Keratinocyte (primary cell): ENCODE measurements at regions not wholly inside any gene's neighbourhood (a gene's known extent, or its start where the extent isn't known, plus 50 kb on each side); places are given as distances from the start of the nearest gene placed in this dataset.

Experiments used
- DNase-seq: peaks from one replicate; pipeline ENCODE4 v3.0.0-alpha.2; 2011; ENCODE audit warnings: low read depth, missing footprints, low spot score
- FAIRE-seq: peaks from 2 replicates; lab custom pipeline; 2011; peaks lifted over from hg19 to GRCh38; lab: Jason Lieb, UNC
- H2AFZ ChIP-seq: 2 replicates; pipeline ENCODE4 v1.6.0; 2012; ENCODE audit warnings: low read length, control low read depth, inconsistent platforms; ENCODE audit not compliant: control insufficient read depth
- H3K27ac ChIP-seq: 2 replicates; pipeline ENCODE4 v1.5.1; 2011; ENCODE audit warnings: low read length; ENCODE audit not compliant: control insufficient read depth, insufficient read depth
- H3K27me3 ChIP-seq: 3 replicates; pipeline ENCODE4 v1.6.0; 2011; ENCODE audit warnings: low read length; ENCODE audit not compliant: control insufficient read depth, insufficient read depth; ENCODE audit errors: extremely low read depth
- H3K36me3 ChIP-seq, 2 experiments: 2 replicates in 1 of 2; 3 replicates in 1 of 2; pipeline ENCODE4 v1.5.1; 2011; ENCODE audit warnings: low read length in 2 of 2, mild to moderate bottlenecking in 1 of 2; ENCODE audit not compliant: control insufficient read depth in 2 of 2, insufficient read depth in 2 of 2; ENCODE audit errors: extremely low read depth in 1 of 2
- H3K4me1 ChIP-seq: 3 replicates; pipeline ENCODE4 v1.5.1; 2011; ENCODE audit warnings: low read length; ENCODE audit not compliant: control insufficient read depth, insufficient read depth; ENCODE audit errors: extremely low read depth
- H3K4me2 ChIP-seq: 3 replicates; pipeline ENCODE4 v1.6.0; 2011; ENCODE audit warnings: low read depth, low read length; ENCODE audit not compliant: control insufficient read depth, insufficient read depth; ENCODE audit errors: extremely low read depth
- H3K4me3 ChIP-seq, 3 experiments: fragments of 200-600 bp in 1 of 3; sonication (generic) in 1 of 3; 2 replicates in 2 of 3; 3 replicates in 1 of 3; pipeline ENCODE4 v1.5.1; 2011 to 2016; ENCODE audit warnings: low read length in 3 of 3, mild to moderate bottlenecking in 3 of 3, control low read depth in 2 of 3, inconsistent platforms in 1 of 3, low read depth in 1 of 3, mixed read lengths in 1 of 3, mixed run types in 1 of 3, moderate library complexity in 1 of 3; ENCODE audit not compliant: control insufficient read depth in 2 of 3, insufficient read depth in 2 of 3; ENCODE audit errors: extremely low read depth in 1 of 3
- H3K79me2 ChIP-seq: 2 replicates; pipeline ENCODE4 v1.6.0; 2012; ENCODE audit warnings: low read length; ENCODE audit not compliant: control insufficient read depth, insufficient read depth
- H3K9ac ChIP-seq: 3 replicates; pipeline ENCODE4 v1.6.0; 2011; ENCODE audit warnings: low read length; ENCODE audit not compliant: control insufficient read depth, insufficient read depth; ENCODE audit errors: extremely low read depth
- H3K9me1 ChIP-seq: 3 replicates; pipeline ENCODE4 v1.6.0; 2011; ENCODE audit warnings: low read length; ENCODE audit not compliant: control insufficient read depth, insufficient read depth; ENCODE audit errors: extremely low read depth
- H3K9me3 ChIP-seq: 2 replicates; pipeline ENCODE4 v1.5.1; 2012; ENCODE audit warnings: low read depth, low read length; ENCODE audit not compliant: control insufficient read depth
- H4K20me1 ChIP-seq: 3 replicates; pipeline ENCODE4 v1.6.0; 2011; ENCODE audit warnings: low read length; ENCODE audit not compliant: control insufficient read depth, insufficient read depth; ENCODE audit errors: extremely low read depth
- CTCF ChIP-seq, 3 experiments: IDR thresholded peaks in 1 of 3; conservative IDR thresholded peaks in 1 of 3; optimal IDR thresholded peaks in 1 of 3; 2 replicates in 2 of 3; 3 replicates in 1 of 3; pipeline versions ENCODE3 to v1.5.1; 2011; ENCODE audit warnings: low read length in 3 of 3, mild to moderate bottlenecking in 3 of 3, moderate library complexity in 2 of 3, control low read depth in 1 of 3, inconsistent platforms in 1 of 3; ENCODE audit not compliant: insufficient read depth in 2 of 3; ENCODE audit errors: extremely low read depth in 1 of 3
- EZH2 ChIP-seq: IDR thresholded peaks from one replicate; pipeline ENCODE4 v1.6.1; 2012; ENCODE audit warnings: inconsistent platforms, mild to moderate bottlenecking, low read length, moderate library complexity
- dilution Hi-C: fragments of 300-500 bp; cut with MboI; formaldehyde crosslinking; loops from one replicate; pipeline ENCODE4 v1.7.0; 2020; ENCODE audit warnings: low sequenced_read_pairs; ENCODE audit not compliant: extremely low pct_ligation_motif_present

GRCh38 chr10:81725851-81726250 lies 149.1 kb upstream of the NRG3 start:
- dilution Hi-C loops, result no loop called here
- Histone ChIP-seq H3K27me3 (no peaks in the 10 kb centered on the region), H3K79me2 (no peaks in the 10 kb centered on the region), H3K9me3 (no peaks in the 10 kb centered on the region), H3K4me2 (no peak overlapping the region), H3K36me3 (no peaks in the 10 kb centered on the region), H3K27ac (no peak overlapping the region), H3K9ac (no peak overlapping the region), H2AFZ (no peak overlapping the region), H4K20me1 (no peaks in the 10 kb centered on the region), H3K9me1 (no peaks in the 10 kb centered on the region), H3K4me3 (no peak overlapping the region), H3K4me1 (no peaks in the 10 kb centered on the region)
- FAIRE-seq (no peak), DNase-seq (no peak)
- TF ChIP-seq CTCF (optimal IDR thresholded peaks at IDR 0.05 in 1 of 3, IDR thresholded peaks at IDR 0.05 in 1 of 3, conservative IDR thresholded peaks at IDR 0.05 in 1 of 3; ENCODE audit: extremely low read depth in 1 of 3, insufficient read depth in 2 of 3, low read length in 3 of 3) (no peak), EZH2 (no peak)

- H4K20me1 ChIP-seq, result no peaks in the 10 kb centered on the region
- no peak overlapping the region for H3K4me2 ChIP-seq
- H3K27ac ChIP-seq, result no peak overlapping the region
- FAIRE-seq, result no peak
- no peaks in the 10 kb centered on the region for H3K36me3 ChIP-seq
- H3K4me1 ChIP-seq, result no peaks in the 10 kb centered on the region
- dilution Hi-C loops, result no loop called here
- H3K27me3 ChIP-seq, result no peaks in the 10 kb centered on the region
- no peaks in the 10 kb centered on the region for H3K9me3 ChIP-seq
- DNase-seq, result no peak
- TF ChIP-seq CTCF (optimal IDR thresholded peaks at IDR 0.05 in 1 of 3, IDR thresholded peaks at IDR 0.05 in 1 of 3, conservative IDR thresholded peaks at IDR 0.05 in 1 of 3; ENCODE audit: extremely low read depth in 1 of 3, insufficient read depth in 2 of 3, low read length in 3 of 3) (no peak), EZH2 (no peak)
- H3K4me3 ChIP-seq, result no peak overlapping the region
- H3K79me2 ChIP-seq, result no peaks in the 10 kb centered on the region
- no peak overlapping the region for H2AFZ ChIP-seq
- no peak overlapping the region for H3K9ac ChIP-seq
- H3K9me1 ChIP-seq, result no peaks in the 10 kb centered on the region
These were observed 146.3 kb upstream of the NRG3 start for GRCh38 chr10:81728692-81729091.
